ENCODE measurements at regions not wholly inside any gene's neighbourhood (a gene's known extent, or its start where the extent isn't known, plus 50 kb on each side); places are given as distances from the start of the nearest gene placed in this dataset.

DNA sequence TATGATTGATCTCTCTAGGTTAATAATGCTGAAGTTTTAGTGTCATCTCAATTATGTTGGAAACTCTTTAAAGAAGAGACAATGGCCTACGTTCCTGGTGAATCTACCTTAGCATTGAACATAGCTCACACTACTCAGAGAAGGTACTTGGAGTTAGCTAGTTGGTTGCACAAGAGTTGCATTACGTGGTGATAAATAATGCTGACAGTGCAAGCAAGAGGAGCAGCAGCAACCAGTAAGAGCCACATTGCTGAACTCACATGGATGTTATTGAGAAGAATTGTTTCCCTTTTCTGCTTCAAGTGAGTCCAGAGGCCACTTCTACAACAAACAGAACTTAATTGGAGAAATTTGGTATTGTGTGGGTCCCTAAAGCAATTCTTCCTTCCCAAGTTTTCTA, 737.1 kb downstream of the TDRD15 start:
- H3K4me1 Mint-ChIP-seq: peaks cover 8% of the 10 kb centered on the region
- H3K27ac ChIP-seq: no peak overlapping the region
- H3K4me3 Mint-ChIP-seq: no peak overlapping the region
- no peaks in the 10 kb centered on the region for H3F3A ChIP-seq (ENCODE audit: low read depth)
- H3K27me3 Mint-ChIP-seq (ENCODE audit: insufficient read depth, low read depth): peaks cover 3% of the 10 kb centered on the region
- TF ChIP-seq, protein P1, sequence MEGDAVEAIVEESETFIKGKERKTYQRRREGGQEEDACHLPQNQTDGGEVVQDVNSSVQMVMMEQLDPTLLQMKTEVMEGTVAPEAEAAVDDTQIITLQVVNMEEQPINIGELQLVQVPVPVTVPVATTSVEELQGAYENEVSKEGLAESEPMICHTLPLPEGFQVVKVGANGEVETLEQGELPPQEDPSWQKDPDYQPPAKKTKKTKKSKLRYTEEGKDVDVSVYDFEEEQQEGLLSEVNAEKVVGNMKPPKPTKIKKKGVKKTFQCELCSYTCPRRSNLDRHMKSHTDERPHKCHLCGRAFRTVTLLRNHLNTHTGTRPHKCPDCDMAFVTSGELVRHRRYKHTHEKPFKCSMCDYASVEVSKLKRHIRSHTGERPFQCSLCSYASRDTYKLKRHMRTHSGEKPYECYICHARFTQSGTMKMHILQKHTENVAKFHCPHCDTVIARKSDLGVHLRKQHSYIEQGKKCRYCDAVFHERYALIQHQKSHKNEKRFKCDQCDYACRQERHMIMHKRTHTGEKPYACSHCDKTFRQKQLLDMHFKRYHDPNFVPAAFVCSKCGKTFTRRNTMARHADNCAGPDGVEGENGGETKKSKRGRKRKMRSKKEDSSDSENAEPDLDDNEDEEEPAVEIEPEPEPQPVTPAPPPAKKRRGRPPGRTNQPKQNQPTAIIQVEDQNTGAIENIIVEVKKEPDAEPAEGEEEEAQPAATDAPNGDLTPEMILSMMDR (IDR thresholded peaks at IDR 0.05): no peak
- no peaks in the 10 kb centered on the region for H3K9me3 ChIP-seq (ENCODE audit: low read depth)
- no peak overlapping the region for H3K27ac Mint-ChIP-seq
- H3K36me3 Mint-ChIP-seq: no peaks in the 10 kb centered on the region
- H2AFZ ChIP-seq (replicated peaks): no peak overlapping the region
- H3K9me3 Mint-ChIP-seq: no peaks in the 10 kb centered on the region
- H3K27me3 ChIP-seq: no peaks in the 10 kb centered on the region
- H4K20me1 ChIP-seq (ENCODE audit: low read depth): no peaks in the 10 kb centered on the region
- DNase-seq (ENCODE audit: low spot score): no peak
- no peaks in the 10 kb centered on the region for H3K36me3 ChIP-seq
- no peaks in the 10 kb centered on the region for H3K79me2 ChIP-seq (ENCODE audit: low read depth)
- H3K4me2 ChIP-seq: no peak overlapping the region
- H3K4me3 ChIP-seq: no peak overlapping the region
- no peaks in the 10 kb centered on the region for H3K4me1 ChIP-seq
- no peak overlapping the region for H3K9ac ChIP-seq

DNA sequence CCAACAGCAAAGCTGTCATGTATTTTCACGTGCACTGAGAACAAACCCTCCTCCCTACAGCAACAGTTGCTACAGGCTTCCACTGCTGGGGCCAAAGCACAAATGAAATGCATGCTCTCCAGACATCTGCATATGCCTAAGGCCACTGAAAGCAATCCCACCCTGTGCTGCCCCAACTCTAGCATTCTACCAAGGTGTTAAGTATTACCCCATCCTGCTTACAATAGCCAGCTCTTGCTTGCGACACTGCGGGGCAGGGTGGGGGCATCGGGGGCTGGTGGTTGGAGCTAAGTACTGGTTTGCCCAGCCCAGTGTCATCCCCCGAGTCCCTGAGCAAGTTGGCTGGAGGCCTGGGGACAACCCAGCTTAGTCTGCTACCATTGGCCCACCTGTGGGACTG, 742.5 kb downstream of the TDRD15 start:
- Mint-ChIP-seq H3K36me3 (no peaks in the 10 kb centered on the region), H3K27me3 (ENCODE audit: insufficient read depth, low read depth) (no peaks in the 10 kb centered on the region), H3K9me3 (no peaks in the 10 kb centered on the region), H3K4me3 (no peak overlapping the region), H3K4me1 (no peaks in the 10 kb centered on the region), H3K27ac (no peak overlapping the region)
- no peak overlapping the region for H3K27ac ChIP-seq
- H3K27me3 ChIP-seq: no peaks in the 10 kb centered on the region
- H3K4me3 ChIP-seq: no peak overlapping the region
- H3K4me1 ChIP-seq: no peaks in the 10 kb centered on the region
- no peaks in the 10 kb centered on the region for H3K79me2 ChIP-seq (ENCODE audit: low read depth)
- TF ChIP-seq EZH2 (IDR thresholded peaks at IDR 0.05) (no peak), EZH2phosphoT487 (IDR thresholded peaks at IDR 0.05) (no peak)
- TF ChIP-seq, protein P1 (IDR thresholded peaks at IDR 0.05): no peak
- no peak overlapping the region for H3K9ac ChIP-seq
- no peaks in the 10 kb centered on the region for H3F3A ChIP-seq (ENCODE audit: low read depth)
- H4K20me1 ChIP-seq (ENCODE audit: low read depth): no peaks in the 10 kb centered on the region
- H3K4me2 ChIP-seq: no peak overlapping the region
- no peak overlapping the region for H2AFZ ChIP-seq (replicated peaks)
- DNase-seq (ENCODE audit: low spot score): no peak
- H3K36me3 ChIP-seq: no peaks in the 10 kb centered on the region
- no peaks in the 10 kb centered on the region for H3K9me3 ChIP-seq (ENCODE audit: low read depth)

DNA sequence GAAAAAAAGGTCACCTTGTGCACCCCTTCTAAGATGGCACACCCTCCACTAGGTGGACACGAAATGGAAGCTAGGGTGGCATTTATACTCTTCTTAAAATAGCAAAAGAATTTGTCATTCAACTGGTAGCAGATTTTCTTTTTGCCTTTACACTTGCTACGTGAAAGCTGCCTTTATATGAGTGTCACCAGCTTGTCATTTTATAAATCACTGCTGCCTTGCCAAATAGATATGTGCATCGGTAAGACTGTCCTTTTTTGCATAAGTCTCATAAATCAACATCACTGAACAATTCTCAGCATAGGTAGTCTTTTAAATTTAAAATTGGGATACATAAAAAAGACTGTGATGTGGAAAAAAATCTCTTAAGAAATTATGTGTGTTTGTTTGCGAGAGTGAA, 764.1 kb downstream of the TDRD15 start:
- no peaks in the 10 kb centered on the region for H3K27me3 Mint-ChIP-seq (ENCODE audit: insufficient read depth, low read depth)
- no peak for DNase-seq (ENCODE audit: low spot score)
- Histone ChIP-seq H3K9ac (no peak overlapping the region), H3K27ac (no peak overlapping the region), H3K79me2 (ENCODE audit: low read depth) (no peaks in the 10 kb centered on the region), H3F3A (ENCODE audit: low read depth) (no peaks in the 10 kb centered on the region), H3K27me3 (no peaks in the 10 kb centered on the region), H3K36me3 (no peaks in the 10 kb centered on the region), H3K9me3 (ENCODE audit: low read depth) (no peaks in the 10 kb centered on the region), H2AFZ (replicated peaks) (no peak overlapping the region), H3K4me2 (no peak overlapping the region), H3K4me3 (no peak overlapping the region), H4K20me1 (ENCODE audit: low read depth) (no peaks in the 10 kb centered on the region), H3K4me1 (no peaks in the 10 kb centered on the region)
- H3K36me3 Mint-ChIP-seq: no peaks in the 10 kb centered on the region
- H3K27ac Mint-ChIP-seq: no peak overlapping the region
- no peak overlapping the region for H3K4me3 Mint-ChIP-seq
- TF ChIP-seq EZH2 (IDR thresholded peaks at IDR 0.05) (no peak), EZH2phosphoT487 (IDR thresholded peaks at IDR 0.05) (no peak)
- TF ChIP-seq, protein P1 (IDR thresholded peaks at IDR 0.05): no peak
- H3K9me3 Mint-ChIP-seq: no peaks in the 10 kb centered on the region
- peaks cover 6% of the 10 kb centered on the region for H3K4me1 Mint-ChIP-seq

DNA sequence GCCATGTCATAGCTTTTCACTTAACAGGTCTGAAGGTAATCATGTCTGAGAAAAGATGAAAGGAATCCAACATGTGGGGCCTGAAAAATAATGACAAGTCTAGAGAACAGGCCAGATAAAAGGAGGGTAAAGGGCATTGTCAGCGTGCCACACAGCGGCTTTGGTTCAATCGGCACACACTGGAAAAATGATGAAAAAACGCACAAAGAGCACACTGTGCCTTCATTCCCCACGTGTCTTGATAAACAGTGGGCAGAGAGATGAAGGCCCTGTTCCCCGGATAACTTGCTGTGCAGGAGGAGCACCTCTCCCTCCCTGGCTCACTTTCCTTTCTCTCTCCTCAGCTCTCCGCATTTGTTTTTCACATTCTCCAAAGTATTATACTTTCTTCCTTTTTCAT, 766.3 kb downstream of the TDRD15 start:
- no peak overlapping the region for H2AFZ ChIP-seq (replicated peaks)

More for the DNA sequence above, 766.3 kb downstream of the TDRD15 start:
- Histone ChIP-seq H3K4me1 (no peaks in the 10 kb centered on the region), H3K4me2 (no peak overlapping the region), H3K9ac (no peak overlapping the region), H3F3A (ENCODE audit: low read depth) (no peaks in the 10 kb centered on the region), H3K36me3 (no peaks in the 10 kb centered on the region), H4K20me1 (ENCODE audit: low read depth) (no peaks in the 10 kb centered on the region), H3K27ac (no peak overlapping the region), H3K27me3 (no peaks in the 10 kb centered on the region), H3K9me3 (ENCODE audit: low read depth) (no peaks in the 10 kb centered on the region), H3K79me2 (ENCODE audit: low read depth) (no peaks in the 10 kb centered on the region), H3K4me3 (no peak overlapping the region)
- no peak overlapping the region for H3K4me3 Mint-ChIP-seq
- peaks cover 6% of the 10 kb centered on the region for H3K4me1 Mint-ChIP-seq
- H3K27ac Mint-ChIP-seq: no peak overlapping the region
- no peaks in the 10 kb centered on the region for H3K27me3 Mint-ChIP-seq (ENCODE audit: insufficient read depth, low read depth)
- no peaks in the 10 kb centered on the region for H3K9me3 Mint-ChIP-seq
- no peak for DNase-seq (ENCODE audit: low spot score)
- no peaks in the 10 kb centered on the region for H3K36me3 Mint-ChIP-seq
- TF ChIP-seq, protein P1 (IDR thresholded peaks at IDR 0.05): no peak
- TF ChIP-seq EZH2phosphoT487 (IDR thresholded peaks at IDR 0.05) (no peak), EZH2 (IDR thresholded peaks at IDR 0.05) (no peak)
